ENCODE measurements at regions not wholly inside any gene's neighbourhood (a gene's known extent, or its start where the extent isn't known, plus 50 kb on each side); places are given as distances from the start of the nearest gene placed in this dataset.

DNA sequence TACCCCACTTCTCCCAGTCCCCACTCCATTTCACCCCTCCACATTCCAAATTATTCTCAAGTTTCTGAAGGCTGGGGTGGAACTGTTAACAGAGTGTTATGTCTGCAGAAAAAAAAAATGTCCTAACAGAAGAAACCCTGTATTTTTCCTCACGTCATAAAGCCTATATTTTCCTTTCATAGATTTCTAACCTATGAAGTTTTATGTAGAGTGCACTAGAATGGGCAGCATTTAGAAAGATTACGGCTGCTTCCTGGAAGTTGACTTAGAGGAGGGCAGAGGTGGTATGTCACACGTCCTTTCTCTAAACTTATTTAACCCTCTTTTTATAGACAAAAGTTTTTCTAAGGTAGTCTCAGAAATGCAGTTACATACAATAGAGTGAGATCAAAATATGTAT, 139.8 kb upstream of the TOM1L1 start:
- H3K9me3 ChIP-seq (ENCODE audit: low read length): no peaks in the 10 kb centered on the region
- no peaks in the 10 kb centered on the region for H3K9me2 ChIP-seq (ENCODE audit: insufficient read depth, low read length)
- H3K27ac ChIP-seq (ENCODE audit: low read length): no peak overlapping the region
- no peak overlapping the region for H3K4me2 ChIP-seq (ENCODE audit: low read length)
- no peaks in the 10 kb centered on the region for H4K20me1 ChIP-seq (ENCODE audit: insufficient read depth)
- H3K36me3 ChIP-seq (ENCODE audit: insufficient read depth, low read length): no peaks in the 10 kb centered on the region
- H3F3A ChIP-seq (ENCODE audit: insufficient read depth, low read length, poor library complexity, severe bottlenecking): no peaks in the 10 kb centered on the region
- no peaks in the 10 kb centered on the region for H3K27me3 ChIP-seq (ENCODE audit: insufficient read depth, low read depth, low read length)
- H3K79me2 ChIP-seq (replicated peaks; ENCODE audit: insufficient read depth, low read length): no peaks in the 10 kb centered on the region
- TF ChIP-seq EZH2 (IDR thresholded peaks at IDR 0.05; ENCODE audit: borderline replicate concordance, insufficient read depth, low read length, poor library complexity, severe bottlenecking) (no peak), EP300 (conservative IDR thresholded peaks at IDR 0.05; ENCODE audit: poor library complexity, severe bottlenecking) (no peak), POLR2AphosphoS5 (IDR thresholded peaks at IDR 0.05) (no peak), RAD21 (conservative IDR thresholded peaks at IDR 0.05) (no peak), SMC3 (conservative IDR thresholded peaks at IDR 0.05; ENCODE audit: poor library complexity) (no peak), TAF1 (IDR thresholded peaks at IDR 0.05; ENCODE audit: low read depth) (no peak), MXI1 (conservative IDR thresholded peaks at IDR 0.05; ENCODE audit: poor library complexity, severe bottlenecking) (no peak)
- TF ChIP-seq, protein P1, sequence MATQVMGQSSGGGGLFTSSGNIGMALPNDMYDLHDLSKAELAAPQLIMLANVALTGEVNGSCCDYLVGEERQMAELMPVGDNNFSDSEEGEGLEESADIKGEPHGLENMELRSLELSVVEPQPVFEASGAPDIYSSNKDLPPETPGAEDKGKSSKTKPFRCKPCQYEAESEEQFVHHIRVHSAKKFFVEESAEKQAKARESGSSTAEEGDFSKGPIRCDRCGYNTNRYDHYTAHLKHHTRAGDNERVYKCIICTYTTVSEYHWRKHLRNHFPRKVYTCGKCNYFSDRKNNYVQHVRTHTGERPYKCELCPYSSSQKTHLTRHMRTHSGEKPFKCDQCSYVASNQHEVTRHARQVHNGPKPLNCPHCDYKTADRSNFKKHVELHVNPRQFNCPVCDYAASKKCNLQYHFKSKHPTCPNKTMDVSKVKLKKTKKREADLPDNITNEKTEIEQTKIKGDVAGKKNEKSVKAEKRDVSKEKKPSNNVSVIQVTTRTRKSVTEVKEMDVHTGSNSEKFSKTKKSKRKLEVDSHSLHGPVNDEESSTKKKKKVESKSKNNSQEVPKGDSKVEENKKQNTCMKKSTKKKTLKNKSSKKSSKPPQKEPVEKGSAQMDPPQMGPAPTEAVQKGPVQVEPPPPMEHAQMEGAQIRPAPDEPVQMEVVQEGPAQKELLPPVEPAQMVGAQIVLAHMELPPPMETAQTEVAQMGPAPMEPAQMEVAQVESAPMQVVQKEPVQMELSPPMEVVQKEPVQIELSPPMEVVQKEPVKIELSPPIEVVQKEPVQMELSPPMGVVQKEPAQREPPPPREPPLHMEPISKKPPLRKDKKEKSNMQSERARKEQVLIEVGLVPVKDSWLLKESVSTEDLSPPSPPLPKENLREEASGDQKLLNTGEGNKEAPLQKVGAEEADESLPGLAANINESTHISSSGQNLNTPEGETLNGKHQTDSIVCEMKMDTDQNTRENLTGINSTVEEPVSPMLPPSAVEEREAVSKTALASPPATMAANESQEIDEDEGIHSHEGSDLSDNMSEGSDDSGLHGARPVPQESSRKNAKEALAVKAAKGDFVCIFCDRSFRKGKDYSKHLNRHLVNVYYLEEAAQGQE (IDR thresholded peaks at IDR 0.05; ENCODE audit: borderline replicate concordance): no peak
- TF ChIP-seq, protein P2, sequence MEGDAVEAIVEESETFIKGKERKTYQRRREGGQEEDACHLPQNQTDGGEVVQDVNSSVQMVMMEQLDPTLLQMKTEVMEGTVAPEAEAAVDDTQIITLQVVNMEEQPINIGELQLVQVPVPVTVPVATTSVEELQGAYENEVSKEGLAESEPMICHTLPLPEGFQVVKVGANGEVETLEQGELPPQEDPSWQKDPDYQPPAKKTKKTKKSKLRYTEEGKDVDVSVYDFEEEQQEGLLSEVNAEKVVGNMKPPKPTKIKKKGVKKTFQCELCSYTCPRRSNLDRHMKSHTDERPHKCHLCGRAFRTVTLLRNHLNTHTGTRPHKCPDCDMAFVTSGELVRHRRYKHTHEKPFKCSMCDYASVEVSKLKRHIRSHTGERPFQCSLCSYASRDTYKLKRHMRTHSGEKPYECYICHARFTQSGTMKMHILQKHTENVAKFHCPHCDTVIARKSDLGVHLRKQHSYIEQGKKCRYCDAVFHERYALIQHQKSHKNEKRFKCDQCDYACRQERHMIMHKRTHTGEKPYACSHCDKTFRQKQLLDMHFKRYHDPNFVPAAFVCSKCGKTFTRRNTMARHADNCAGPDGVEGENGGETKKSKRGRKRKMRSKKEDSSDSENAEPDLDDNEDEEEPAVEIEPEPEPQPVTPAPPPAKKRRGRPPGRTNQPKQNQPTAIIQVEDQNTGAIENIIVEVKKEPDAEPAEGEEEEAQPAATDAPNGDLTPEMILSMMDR (IDR thresholded peaks at IDR 0.05; ENCODE audit: poor library complexity, severe bottlenecking): no peak
- no peak overlapping the region for H3K4me3 ChIP-seq (ENCODE audit: low read length)
- no peak overlapping the region for H2AFZ ChIP-seq (ENCODE audit: low read depth, low read length)
- H3K9ac ChIP-seq (ENCODE audit: low read length): no peak overlapping the region

DNA sequence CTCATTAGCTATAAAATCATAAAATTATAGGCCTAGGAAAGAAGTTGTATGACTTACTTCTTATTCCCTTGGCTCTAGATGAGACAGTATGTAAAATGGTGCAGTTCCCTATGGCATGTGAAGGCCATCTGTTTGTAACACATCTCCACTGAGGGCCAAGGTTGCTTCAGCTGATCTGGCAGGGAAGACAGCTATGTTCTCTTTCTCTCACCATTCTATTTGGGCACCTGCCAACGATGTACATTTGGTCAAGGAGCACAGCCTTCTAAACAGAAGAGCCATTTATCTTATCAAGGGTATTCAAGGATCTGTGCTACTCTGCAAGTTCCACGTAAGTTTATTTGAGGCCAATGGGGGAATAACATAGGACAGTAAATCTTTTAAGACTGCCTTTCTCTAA, 129.8 kb upstream of the TOM1L1 start:
- no peaks in the 10 kb centered on the region for H3K27me3 ChIP-seq (ENCODE audit: insufficient read depth, low read depth, low read length)
- no peaks in the 10 kb centered on the region for H3K79me2 ChIP-seq (replicated peaks; ENCODE audit: insufficient read depth, low read length)
- H3K27ac ChIP-seq (ENCODE audit: low read length): no peak overlapping the region
- no peaks in the 10 kb centered on the region for H3F3A ChIP-seq (ENCODE audit: insufficient read depth, low read length, poor library complexity, severe bottlenecking)
- H3K9ac ChIP-seq (ENCODE audit: low read length): no peak overlapping the region
- H2AFZ ChIP-seq (ENCODE audit: low read depth, low read length): no peak overlapping the region
- H3K36me3 ChIP-seq (ENCODE audit: insufficient read depth, low read length): no peaks in the 10 kb centered on the region
- no peak overlapping the region for H3K4me2 ChIP-seq (ENCODE audit: low read length)
- H3K4me3 ChIP-seq (ENCODE audit: low read length): no peak overlapping the region
- no peak for TF ChIP-seq MXI1 (conservative IDR thresholded peaks at IDR 0.05; ENCODE audit: poor library complexity, severe bottlenecking)
- TF ChIP-seq TAF1 (IDR thresholded peaks at IDR 0.05; ENCODE audit: low read depth): no peak
- no peak for TF ChIP-seq POLR2AphosphoS5 (IDR thresholded peaks at IDR 0.05)
- TF ChIP-seq, protein P2 (IDR thresholded peaks at IDR 0.05; ENCODE audit: poor library complexity, severe bottlenecking): no peak
- no peak for TF ChIP-seq RAD21 (conservative IDR thresholded peaks at IDR 0.05)
- no peak for TF ChIP-seq SMC3 (conservative IDR thresholded peaks at IDR 0.05; ENCODE audit: poor library complexity)
- TF ChIP-seq, protein P1 (IDR thresholded peaks at IDR 0.05; ENCODE audit: borderline replicate concordance): no peak
- no peak for TF ChIP-seq EP300 (conservative IDR thresholded peaks at IDR 0.05; ENCODE audit: poor library complexity, severe bottlenecking)
- no peak for TF ChIP-seq EZH2 (IDR thresholded peaks at IDR 0.05; ENCODE audit: borderline replicate concordance, insufficient read depth, low read length, poor library complexity, severe bottlenecking)
- H3K9me2 ChIP-seq (ENCODE audit: insufficient read depth, low read length): no peaks in the 10 kb centered on the region
- H4K20me1 ChIP-seq (ENCODE audit: insufficient read depth): no peaks in the 10 kb centered on the region
- H3K9me3 ChIP-seq (ENCODE audit: low read length): no peaks in the 10 kb centered on the region
